HG03064 (cell line): ENCODE measurements at regions not wholly inside any gene's neighbourhood (a gene's known extent, or its start where the extent isn't known, plus 50 kb on each side); places are given as distances from the start of the nearest gene placed in this dataset.

Experiments
- ATAC-seq: cut with Tn5 transposase; IDR thresholded peaks from one replicate; pipeline ENCODE4 v1.9.1; 2021; ENCODE audit warnings: low read depth; ENCODE audit not compliant: unreplicated experiment

- ATAC-seq: no peak
Observed at GRCh38 chr2:204175552-204176271, 239.1 kb downstream of the ICOS start.

- ATAC-seq: no peak
Observed at GRCh38 chr2:204176306-204176705, 239.7 kb downstream of the ICOS start.

GRCh38 chr2:204177251-204177976 lies 240.9 kb downstream of the ICOS start:
- no peak for ATAC-seq

GRCh38 chr2:204177977-204178522 lies 241.5 kb downstream of the ICOS start:
- no peak for ATAC-seq

- no peak for ATAC-seq
Observed at GRCh38 chr2:204180649-204181048, 244.1 kb downstream of the ICOS start.

- no peak for ATAC-seq
Observed at GRCh38 chr2:204183608-204184007, 247.0 kb downstream of the ICOS start.

GRCh38 chr2:204184226-204184625 lies 247.7 kb downstream of the ICOS start:
- no peak for ATAC-seq

- no peak for ATAC-seq
Observed at GRCh38 chr2:204187229-204188083, 250.9 kb downstream of the ICOS start.

GRCh38 chr2:204191574-204191973 lies 255.0 kb downstream of the ICOS start:
- ATAC-seq: no peak

GRCh38 chr2:204195498-204195897 lies 258.9 kb downstream of the ICOS start:
- ATAC-seq: no peak

- no peak for ATAC-seq
Observed at GRCh38 chr2:204197336-204198005, 260.9 kb downstream of the ICOS start.

- no peak for ATAC-seq
Observed at GRCh38 chr2:204199357-204199756, 262.8 kb downstream of the ICOS start.

- ATAC-seq: no peak
Observed at GRCh38 chr2:204201507-204201906, 264.9 kb downstream of the ICOS start.

GRCh38 chr2:204202253-204202652 lies 265.7 kb downstream of the ICOS start:
- no peak for ATAC-seq

GRCh38 chr2:204203704-204204103 lies 267.1 kb downstream of the ICOS start:
- no peak for ATAC-seq

- no peak for ATAC-seq
Observed at GRCh38 chr2:204205082-204205481, 268.5 kb downstream of the ICOS start.

GRCh38 chr2:204205538-204205937 lies 269.0 kb downstream of the ICOS start:
- ATAC-seq: no peak

GRCh38 chr2:204207866-204208265 lies 271.3 kb downstream of the ICOS start:
- no peak for ATAC-seq

GRCh38 chr2:204213588-204213987 lies 277.0 kb downstream of the ICOS start:
- ATAC-seq: no peak

- no peak for ATAC-seq
Observed at GRCh38 chr2:204218040-204218439, 281.5 kb downstream of the ICOS start.
